ENCODE measurements at regions not wholly inside any gene's neighbourhood (a gene's known extent, or its start where the extent isn't known, plus 50 kb on each side); places are given as distances from the start of the nearest gene placed in this dataset.

DNA sequence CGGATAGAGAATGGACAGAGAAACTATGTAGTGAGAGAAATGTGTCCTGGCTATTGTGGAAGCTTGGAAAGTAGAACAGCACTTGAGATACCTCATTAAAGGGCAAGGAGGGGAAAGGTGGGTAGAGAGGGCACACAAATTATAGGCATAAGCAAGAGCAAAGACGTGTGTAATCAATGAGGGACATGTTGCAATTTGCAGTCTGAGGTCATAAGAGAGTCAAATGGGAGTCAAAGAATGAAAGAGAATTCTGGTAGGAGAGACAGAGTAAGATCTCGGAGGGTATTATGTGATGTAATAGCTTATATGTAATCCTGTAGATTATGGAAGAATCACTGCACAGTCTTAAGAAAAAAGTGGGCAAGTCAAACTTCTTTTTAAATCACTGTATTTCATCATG, 312.0 kb upstream of the RGMB start:
- intact Hi-C loops (cut with DNase I; ENCODE audit: low total_unique reads): no loop called here
- no peaks in the 10 kb centered on the region for H3K36me3 ChIP-seq
- no peak overlapping the region for H3K4me3 ChIP-seq
- H3K27ac ChIP-seq: no peak overlapping the region
- no peak for TF ChIP-seq POLR2A (IDR thresholded peaks at IDR 0.05)
- TF ChIP-seq, protein P1, sequence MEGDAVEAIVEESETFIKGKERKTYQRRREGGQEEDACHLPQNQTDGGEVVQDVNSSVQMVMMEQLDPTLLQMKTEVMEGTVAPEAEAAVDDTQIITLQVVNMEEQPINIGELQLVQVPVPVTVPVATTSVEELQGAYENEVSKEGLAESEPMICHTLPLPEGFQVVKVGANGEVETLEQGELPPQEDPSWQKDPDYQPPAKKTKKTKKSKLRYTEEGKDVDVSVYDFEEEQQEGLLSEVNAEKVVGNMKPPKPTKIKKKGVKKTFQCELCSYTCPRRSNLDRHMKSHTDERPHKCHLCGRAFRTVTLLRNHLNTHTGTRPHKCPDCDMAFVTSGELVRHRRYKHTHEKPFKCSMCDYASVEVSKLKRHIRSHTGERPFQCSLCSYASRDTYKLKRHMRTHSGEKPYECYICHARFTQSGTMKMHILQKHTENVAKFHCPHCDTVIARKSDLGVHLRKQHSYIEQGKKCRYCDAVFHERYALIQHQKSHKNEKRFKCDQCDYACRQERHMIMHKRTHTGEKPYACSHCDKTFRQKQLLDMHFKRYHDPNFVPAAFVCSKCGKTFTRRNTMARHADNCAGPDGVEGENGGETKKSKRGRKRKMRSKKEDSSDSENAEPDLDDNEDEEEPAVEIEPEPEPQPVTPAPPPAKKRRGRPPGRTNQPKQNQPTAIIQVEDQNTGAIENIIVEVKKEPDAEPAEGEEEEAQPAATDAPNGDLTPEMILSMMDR (IDR thresholded peaks at IDR 0.05): no peak
- H3K4me1 ChIP-seq: no peaks in the 10 kb centered on the region
- DNase-seq: no peak
- no peaks in the 10 kb centered on the region for H3K27me3 ChIP-seq
- no peaks in the 10 kb centered on the region for H3K9me3 ChIP-seq

DNA sequence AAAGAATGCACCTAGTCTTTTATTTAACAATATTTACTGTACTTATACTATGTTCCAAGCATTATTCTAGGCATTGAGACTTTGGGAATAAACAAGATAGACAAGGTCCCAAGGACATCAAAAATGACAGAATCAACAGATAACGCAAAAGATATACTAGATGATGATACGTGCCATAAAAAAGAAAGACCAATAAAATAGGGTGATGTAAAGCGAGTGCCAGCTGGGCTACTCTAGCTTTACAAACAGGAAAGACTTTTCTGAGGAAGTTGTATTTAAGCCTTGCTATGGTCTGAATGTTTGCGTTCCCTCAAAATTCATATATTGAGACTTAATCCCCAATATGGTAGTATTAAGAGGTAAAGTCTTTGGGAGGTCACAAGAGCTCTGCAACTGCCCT, 310.2 kb upstream of the RGMB start:
- TF ChIP-seq, protein P1 (IDR thresholded peaks at IDR 0.05): no peak
- TF ChIP-seq POLR2A (IDR thresholded peaks at IDR 0.05): no peak
- H3K4me3 ChIP-seq: no peak overlapping the region
- intact Hi-C loops (cut with DNase I; ENCODE audit: low total_unique reads): no loop called here

GRCh38 chr5:98463676-98464075, 309.8 kb upstream of the RGMB start:
- H3K27ac ChIP-seq: no peak overlapping the region
- TF ChIP-seq POLR2A (IDR thresholded peaks at IDR 0.05): no peak
- no peaks in the 10 kb centered on the region for H3K9me3 ChIP-seq
- H3K36me3 ChIP-seq: no peaks in the 10 kb centered on the region
- no peak overlapping the region for H3K4me3 ChIP-seq
- no peaks in the 10 kb centered on the region for H3K4me1 ChIP-seq
- intact Hi-C loops (cut with DNase I; ENCODE audit: low total_unique reads): no loop called here
- no peak for DNase-seq
- H3K27me3 ChIP-seq: no peaks in the 10 kb centered on the region

More for the DNA sequence above, 310.2 kb upstream of the RGMB start:
- H3K36me3 ChIP-seq: no peaks in the 10 kb centered on the region
- H3K4me1 ChIP-seq: no peaks in the 10 kb centered on the region
- H3K27ac ChIP-seq: no peak overlapping the region
- no peaks in the 10 kb centered on the region for H3K9me3 ChIP-seq
- DNase-seq: no peak
- H3K27me3 ChIP-seq: no peaks in the 10 kb centered on the region

DNA sequence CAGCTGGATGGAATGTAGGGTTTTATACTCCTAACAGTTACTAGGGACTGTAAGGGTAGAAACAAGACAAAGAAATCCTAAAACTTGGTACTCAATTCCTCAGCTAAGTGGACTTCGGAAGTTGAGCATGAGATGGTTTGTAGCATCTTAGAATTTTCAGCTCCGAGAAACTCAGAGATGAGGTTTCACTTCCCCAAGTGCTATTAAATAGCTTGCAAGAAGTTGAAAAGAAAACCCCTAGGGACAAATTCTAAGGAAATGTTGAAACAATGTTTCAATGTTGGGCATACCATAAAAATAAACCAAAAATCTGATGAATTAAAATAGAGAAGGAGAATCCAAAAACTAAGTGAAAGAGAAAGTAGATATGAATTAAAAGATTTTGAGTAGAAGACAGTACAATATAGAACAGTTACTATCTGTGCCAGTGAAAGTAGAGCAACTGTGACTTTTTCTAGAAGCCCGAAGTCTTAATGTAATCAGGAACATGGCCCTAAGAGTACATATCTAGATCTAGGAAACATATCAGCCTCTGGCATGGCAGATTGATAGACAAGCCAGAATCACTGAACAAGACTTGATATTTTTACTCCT, 308.6 kb upstream of the RGMB start:
- no peaks in the 10 kb centered on the region for H3K36me3 ChIP-seq
- H3K4me3 ChIP-seq: no peak overlapping the region
- no peaks in the 10 kb centered on the region for H3K27me3 ChIP-seq
- H3K27ac ChIP-seq: no peak overlapping the region
- H3K4me1 ChIP-seq: no peaks in the 10 kb centered on the region
- DNase-seq: no peak
- TF ChIP-seq, protein P1 (IDR thresholded peaks at IDR 0.05): no peak
- TF ChIP-seq POLR2A (IDR thresholded peaks at IDR 0.05): no peak
- no peaks in the 10 kb centered on the region for H3K9me3 ChIP-seq
- intact Hi-C loops (cut with DNase I; ENCODE audit: low total_unique reads): no loop called here

GRCh38 chr5:98468188-98468869, 305.1 kb upstream of the RGMB start:
- TF ChIP-seq, protein P1 (IDR thresholded peaks at IDR 0.05): no peak
- TF ChIP-seq POLR2A (IDR thresholded peaks at IDR 0.05): no peak
- H3K27me3 ChIP-seq: no peaks in the 10 kb centered on the region
- DNase-seq: no peak
- H3K27ac ChIP-seq: no peak overlapping the region
- intact Hi-C loops (cut with DNase I; ENCODE audit: low total_unique reads): no loop called here
- no peaks in the 10 kb centered on the region for H3K9me3 ChIP-seq
- H3K4me3 ChIP-seq: no peak overlapping the region
- no peaks in the 10 kb centered on the region for H3K4me1 ChIP-seq
- no peaks in the 10 kb centered on the region for H3K36me3 ChIP-seq

All from uterus (tissue), 3 donors.